Lung (tissue), 11 donors: ENCODE measurements at regions not wholly inside any gene's neighbourhood (a gene's known extent, or its start where the extent isn't known, plus 50 kb on each side); places are given as distances from the start of the nearest gene placed in this dataset.

Source experiments
- ATAC-seq: fragments of 200-7000 bp; cut with Tn5 transposase; one replicate; pipeline ENCODE4 v1.9.1; 2020; ENCODE audit warnings: moderate number of reproducible peaks; ENCODE audit not compliant: insufficient read depth, low FRiP score
- DNase-seq, 3 donors: peaks; one replicate each; pipeline ENCODE4 v3.0.0-alpha.2; 2013 to 2017
- H3K27ac ChIP-seq, 2 donors: one replicate each; pipeline ENCODE4 v1.5.1; 2013; ENCODE audit warnings: mild to moderate bottlenecking in 2 of 2, moderate library complexity in 2 of 2, control low read depth in 1 of 2, inconsistent platforms in 1 of 2, low read depth in 1 of 2, low read length in 1 of 2
- H3K27me3 ChIP-seq, 3 donors: one replicate each; pipeline ENCODE4 v1.5.1; 2013; ENCODE audit warnings: low read length in 2 of 3; ENCODE audit not compliant: control insufficient read depth in 3 of 3, insufficient read depth in 3 of 3
- H3K36me3 ChIP-seq, 4 donors: one replicate each; pipeline ENCODE4 v1.5.1; 2013; ENCODE audit warnings: low read length in 4 of 4, mild to moderate bottlenecking in 1 of 4, moderate library complexity in 1 of 4; ENCODE audit not compliant: control insufficient read depth in 4 of 4, insufficient read depth in 4 of 4
- H3K4me1 ChIP-seq, 5 donors: one replicate each; pipeline ENCODE4 v1.5.1; 2013; ENCODE audit warnings: low read length in 5 of 5, mild to moderate bottlenecking in 2 of 5, moderate library complexity in 1 of 5; ENCODE audit not compliant: control insufficient read depth in 5 of 5, insufficient read depth in 5 of 5
- H3K4me3 ChIP-seq: one replicate; pipeline ENCODE4 v1.5.1; 2013; ENCODE audit warnings: mild to moderate bottlenecking, control low read depth, moderate library complexity
- H3K9ac ChIP-seq, 2 donors: one replicate each; pipeline ENCODE4 v1.5.1; 2013; ENCODE audit warnings: low read length in 2 of 2, control low read depth in 1 of 2; ENCODE audit not compliant: insufficient read depth in 1 of 2
- H3K9me3 ChIP-seq, 4 donors: one replicate each; pipeline ENCODE4 v1.5.1; 2013; ENCODE audit warnings: low read length in 3 of 4, mild to moderate bottlenecking in 1 of 4, moderate library complexity in 1 of 4; ENCODE audit not compliant: control insufficient read depth in 4 of 4, insufficient read depth in 3 of 4
- WGBS, 2 donors: extraction: QIAGEN DNeasy Blood & Tissue Kit; methylation state at CpG; one replicate each; pipeline ENCODE4 v1.1.7; 2013; 5-methylcytosine and 5-hydroxymethylcytosine counted together
- TF ChIP-seq, protein P1 (sequence below): IDR thresholded peaks from 2 replicates; pipeline ENCODE4 v1.5.1; 2012; ENCODE audit warnings: mild to moderate bottlenecking; ENCODE audit errors: control extremely low read depth, extremely low read depth
- donor health status: control.
- donor health status: control.
- donor health status: Bipolar disorder and iron deficiency.
- donor health status: healthy.
- donor health status: DM: yes; HTN: yes; CAD: no.

DNA sequence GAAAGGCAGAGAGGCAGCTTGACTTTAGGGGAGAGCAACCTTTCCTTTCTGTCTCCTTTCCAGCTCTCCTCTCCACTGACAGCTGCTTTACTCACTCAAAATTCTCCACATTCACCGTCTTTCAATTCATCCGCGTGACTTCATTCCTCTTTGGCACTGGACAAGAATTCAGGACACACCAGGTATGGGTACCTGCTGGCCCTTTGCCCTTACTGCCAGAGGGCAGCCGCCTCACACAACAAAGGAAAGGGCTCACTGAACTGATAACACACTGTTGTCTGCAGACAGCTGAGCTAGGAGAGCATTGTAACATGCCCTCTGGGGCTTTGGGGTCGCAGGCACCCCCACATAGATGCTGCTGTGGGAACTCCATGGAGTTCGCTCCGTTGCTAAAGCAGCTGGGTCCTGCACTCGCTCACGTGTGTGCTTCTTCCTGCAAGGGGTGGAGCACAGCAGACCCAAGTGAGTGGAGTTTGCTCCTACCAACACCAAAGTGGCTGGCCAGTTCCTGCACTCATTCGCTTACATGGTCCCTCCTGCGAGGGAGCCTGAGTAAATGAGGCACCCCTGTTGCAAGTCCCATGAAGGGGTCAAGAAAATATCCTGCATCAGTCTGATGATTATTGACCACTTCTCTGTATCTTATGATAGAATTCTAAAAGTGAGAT lies 79.0 kb upstream of the SGO1 start:
- ATAC-seq: no peak
- no peaks in the 10 kb centered on the region for H3K4me1 ChIP-seq
- no peak overlapping the region for H3K4me3 ChIP-seq
- H3K9ac ChIP-seq: no peak overlapping the region
- H3K9me3 ChIP-seq: peaks cover 0 to 4% (median under 1%) of the 10 kb centered on the region in 4 donors
- no peaks in the 10 kb centered on the region for H3K36me3 ChIP-seq
- no peaks in the 10 kb centered on the region for H3K27me3 ChIP-seq
- TF ChIP-seq, protein P1, sequence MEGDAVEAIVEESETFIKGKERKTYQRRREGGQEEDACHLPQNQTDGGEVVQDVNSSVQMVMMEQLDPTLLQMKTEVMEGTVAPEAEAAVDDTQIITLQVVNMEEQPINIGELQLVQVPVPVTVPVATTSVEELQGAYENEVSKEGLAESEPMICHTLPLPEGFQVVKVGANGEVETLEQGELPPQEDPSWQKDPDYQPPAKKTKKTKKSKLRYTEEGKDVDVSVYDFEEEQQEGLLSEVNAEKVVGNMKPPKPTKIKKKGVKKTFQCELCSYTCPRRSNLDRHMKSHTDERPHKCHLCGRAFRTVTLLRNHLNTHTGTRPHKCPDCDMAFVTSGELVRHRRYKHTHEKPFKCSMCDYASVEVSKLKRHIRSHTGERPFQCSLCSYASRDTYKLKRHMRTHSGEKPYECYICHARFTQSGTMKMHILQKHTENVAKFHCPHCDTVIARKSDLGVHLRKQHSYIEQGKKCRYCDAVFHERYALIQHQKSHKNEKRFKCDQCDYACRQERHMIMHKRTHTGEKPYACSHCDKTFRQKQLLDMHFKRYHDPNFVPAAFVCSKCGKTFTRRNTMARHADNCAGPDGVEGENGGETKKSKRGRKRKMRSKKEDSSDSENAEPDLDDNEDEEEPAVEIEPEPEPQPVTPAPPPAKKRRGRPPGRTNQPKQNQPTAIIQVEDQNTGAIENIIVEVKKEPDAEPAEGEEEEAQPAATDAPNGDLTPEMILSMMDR: no peak
- no peak overlapping the region for H3K27ac ChIP-seq
- no peak for DNase-seq
- WGBS, 2 donors: 81 to 83% methylated on average over 11 of the region's 11 CpGs

GRCh38 chr3:20258371-20258770 lies 72.4 kb upstream of the SGO1 start:
- Histone ChIP-seq H3K9me3 (peaks cover 0 to 5% (median 0%) of the 10 kb centered on the region in 4 donors), H3K4me1 (no peaks in the 10 kb centered on the region), H3K27me3 (no peaks in the 10 kb centered on the region), H3K27ac (no peak overlapping the region), H3K4me3 (no peak overlapping the region), H3K9ac (no peak overlapping the region), H3K36me3 (no peaks in the 10 kb centered on the region)
- WGBS, 2 donors: 76 to 79% methylated on average over 1 of the region's 1 CpG
- DNase-seq: no peak
- ATAC-seq: no peak
- TF ChIP-seq, protein P1: no peak

GRCh38 chr3:20256144-20256543 lies 70.1 kb upstream of the SGO1 start:
- ATAC-seq (no peak), DNase-seq (peak in 1 of 3 donors; percentile 3)
- Histone ChIP-seq H3K27ac (no peak overlapping the region), H3K9ac (no peak overlapping the region), H3K36me3 (no peaks in the 10 kb centered on the region), H3K4me1 (no peaks in the 10 kb centered on the region), H3K9me3 (peaks cover 0 to 5% (median 0%) of the 10 kb centered on the region in 4 donors), H3K27me3 (no peaks in the 10 kb centered on the region), H3K4me3 (no peak overlapping the region)
- WGBS, 2 donors: 47 to 73% methylated on average over 3 of the region's 3 CpGs
- TF ChIP-seq, protein P1: no peak
